ENCODE measurements at regions not wholly inside any gene's neighbourhood (a gene's known extent, or its start where the extent isn't known, plus 50 kb on each side); places are given as distances from the start of the nearest gene placed in this dataset.
"Not testable (repeated sequence)": the region's sequence is repeated elsewhere in the genome, so short reads cannot be mapped to it uniquely, and the experiment has no call there.

- no peak for DNase-seq (ENCODE audit: low read depth in 2 of 2)
Observed at GRCh38 chr4:81781799-81782198, 310.1 kb upstream of the RASGEF1B start.

- not testable (repeated sequence) for DNase-seq (ENCODE audit: low read depth in 2 of 2)
Observed at GRCh38 chr4:81777718-81778117, 306.0 kb upstream of the RASGEF1B start.

GRCh38 chr4:81776794-81777193 lies 305.1 kb upstream of the RASGEF1B start:
- DNase-seq (ENCODE audit: low read depth in 2 of 2) = no peak

GRCh38 chr4:81773557-81773956 lies 301.9 kb upstream of the RASGEF1B start:
- DNase-seq (ENCODE audit: low read depth in 2 of 2) = no peak

- DNase-seq (ENCODE audit: low read depth in 2 of 2) = no peak
Observed at GRCh38 chr4:81771721-81772120, 300.0 kb upstream of the RASGEF1B start.

GRCh38 chr4:81769244-81769643 lies 297.5 kb upstream of the RASGEF1B start:
- no peak for DNase-seq (ENCODE audit: low read depth in 2 of 2)

GRCh38 chr4:81758574-81759264 lies 287.0 kb upstream of the RASGEF1B start:
- DNase-seq (ENCODE audit: low read depth in 2 of 2) = no peak

- no peak for DNase-seq (ENCODE audit: low read depth in 2 of 2)
Observed at GRCh38 chr4:81757691-81758090, 286.0 kb upstream of the RASGEF1B start.

GRCh38 chr4:81756973-81757372 lies 285.3 kb upstream of the RASGEF1B start:
- no peak for DNase-seq (ENCODE audit: low read depth in 2 of 2)

- DNase-seq (ENCODE audit: low read depth in 2 of 2) = no peak
Observed at GRCh38 chr4:81756042-81756441, 284.3 kb upstream of the RASGEF1B start.

- no peak for DNase-seq (ENCODE audit: low read depth in 2 of 2)
Observed at GRCh38 chr4:81754169-81754568, 282.5 kb upstream of the RASGEF1B start.

- no peak for DNase-seq (ENCODE audit: low read depth in 2 of 2)
Observed at GRCh38 chr4:81751531-81752289, 280.0 kb upstream of the RASGEF1B start.

- peak in 1 of 2 donors; percentile 39 for DNase-seq (ENCODE audit: low read depth in 2 of 2)
Observed at GRCh38 chr4:81747242-81747930, 275.7 kb upstream of the RASGEF1B start.

- no peak for DNase-seq (ENCODE audit: low read depth in 2 of 2)
Observed at GRCh38 chr4:81746773-81747172, 275.1 kb upstream of the RASGEF1B start.

- DNase-seq (ENCODE audit: low read depth in 2 of 2) = peak in 1 of 2 donors; percentile 2
Observed at GRCh38 chr4:81746071-81746470, 274.4 kb upstream of the RASGEF1B start.

GRCh38 chr4:81745050-81745449 lies 273.3 kb upstream of the RASGEF1B start:
- DNase-seq (ENCODE audit: low read depth in 2 of 2) = no peak

GRCh38 chr4:81743731-81744435 lies 272.2 kb upstream of the RASGEF1B start:
- DNase-seq (ENCODE audit: low read depth in 2 of 2) = no peak

- no peak for DNase-seq (ENCODE audit: low read depth in 2 of 2)
Observed at GRCh38 chr4:81740487-81740886, 268.8 kb upstream of the RASGEF1B start.

GRCh38 chr4:81738891-81739290 lies 267.2 kb upstream of the RASGEF1B start:
- no peak for DNase-seq (ENCODE audit: low read depth in 2 of 2)

- no peak for DNase-seq (ENCODE audit: low read depth in 2 of 2)
Observed at GRCh38 chr4:81737865-81738559, 266.3 kb upstream of the RASGEF1B start.

- DNase-seq (ENCODE audit: low read depth in 2 of 2) = no peak
Observed at GRCh38 chr4:81736324-81736723, 264.6 kb upstream of the RASGEF1B start.
